ENCODE measurements at regions not wholly inside any gene's neighbourhood (a gene's known extent, or its start where the extent isn't known, plus 50 kb on each side); places are given as distances from the start of the nearest gene placed in this dataset.
A peak's percentile ranks its signal among the peaks of the same experiment; 100 is the strongest.

- DNase-seq (ENCODE audit: low read depth in 2 of 3, low spot score in 2 of 3), result no peak
Measured at GRCh38 chr2:106628377-106628776, 141.2 kb downstream of the CD8B2 start.

GRCh38 chr2:106629981-106630380 lies 142.8 kb downstream of the CD8B2 start:
- no peak for DNase-seq (ENCODE audit: low read depth in 2 of 3, low spot score in 2 of 3)

DNA sequence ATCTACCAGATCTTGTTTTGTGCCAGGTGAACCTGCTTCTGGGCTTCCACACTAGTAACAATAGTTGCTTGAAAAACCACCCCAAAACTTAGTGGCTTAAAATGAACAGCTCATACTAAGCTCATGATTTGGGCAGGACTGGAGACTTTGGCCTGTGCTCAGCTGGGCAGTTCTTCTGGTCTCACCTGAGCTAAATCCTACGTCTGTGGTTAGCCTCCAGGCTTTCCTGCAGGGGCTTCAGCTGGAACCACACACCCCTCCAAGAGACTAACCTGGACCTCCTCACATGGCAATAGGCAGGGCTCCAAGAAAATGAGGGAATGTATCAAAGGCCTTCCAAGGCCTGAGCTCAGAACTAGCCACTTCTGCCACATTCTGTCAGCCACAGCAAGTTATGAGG lies 144.1 kb downstream of the CD8B2 start:
- no peak for DNase-seq (ENCODE audit: low read depth in 2 of 3, low spot score in 2 of 3)

DNA sequence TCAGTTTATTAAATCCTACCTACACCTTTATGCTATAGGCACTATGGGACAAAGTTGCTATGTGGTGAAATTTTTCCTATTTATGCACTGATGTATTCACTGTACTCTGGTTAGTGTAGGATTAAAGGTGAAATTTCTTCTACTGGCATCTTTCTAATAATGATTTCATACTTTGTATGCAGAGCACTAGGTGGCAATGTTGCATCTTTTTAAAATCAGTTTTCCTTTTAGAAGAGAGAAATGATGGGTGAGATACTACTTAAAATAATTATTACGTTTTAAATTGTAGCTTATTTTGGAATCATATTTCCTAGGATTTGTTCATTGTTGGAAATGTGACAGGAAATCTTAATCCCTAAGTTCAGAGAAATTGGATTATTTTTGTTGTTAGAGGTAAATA lies 150.9 kb downstream of the CD8B2 start:
- DNase-seq (ENCODE audit: low read depth in 2 of 3, low spot score in 2 of 3), result peak in 2 of 3 donors; percentile 24 to 73

DNA sequence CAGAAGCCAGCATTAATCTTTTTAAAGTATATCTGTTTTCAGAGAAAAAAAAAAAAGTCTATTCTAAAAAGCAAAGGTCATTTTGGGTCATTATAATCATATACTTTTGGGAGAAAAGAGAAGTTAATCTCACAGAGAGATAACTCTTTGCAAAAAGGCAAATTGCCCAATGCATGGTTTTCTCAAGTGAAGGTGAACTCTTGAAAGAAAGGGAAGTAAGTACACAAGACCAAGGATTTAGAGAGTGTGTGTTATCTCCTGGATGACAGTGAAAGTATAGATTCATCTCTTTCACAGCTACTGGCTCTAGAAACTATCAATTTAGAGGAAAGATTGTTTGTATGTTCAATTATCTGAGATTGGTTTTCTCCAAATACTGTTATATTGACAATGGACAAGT lies 151.4 kb downstream of the CD8B2 start:
- peak in 1 of 3 donors; percentile 28 for DNase-seq (ENCODE audit: low read depth in 2 of 3, low spot score in 2 of 3)

DNA sequence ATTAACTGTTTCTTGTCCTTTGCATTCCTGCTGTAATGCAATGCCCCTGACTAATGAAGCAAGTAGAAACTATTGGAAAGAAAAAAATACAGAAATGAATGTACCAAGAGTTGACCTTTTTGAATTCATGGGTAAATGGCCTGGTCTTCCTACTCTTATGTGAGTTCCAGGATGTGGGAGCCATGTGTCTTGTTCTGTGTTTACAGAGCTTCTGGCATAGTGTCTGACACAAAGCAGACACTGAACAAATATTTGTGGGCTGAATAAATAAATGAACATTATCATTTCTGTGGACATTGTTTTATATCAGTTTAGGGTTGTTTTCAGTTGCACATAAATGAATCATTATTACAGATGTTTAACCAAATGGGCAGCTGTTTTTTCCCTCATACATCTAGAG lies 155.5 kb downstream of the CD8B2 start:
- no peak for DNase-seq (ENCODE audit: low read depth in 2 of 3, low spot score in 2 of 3)

DNA sequence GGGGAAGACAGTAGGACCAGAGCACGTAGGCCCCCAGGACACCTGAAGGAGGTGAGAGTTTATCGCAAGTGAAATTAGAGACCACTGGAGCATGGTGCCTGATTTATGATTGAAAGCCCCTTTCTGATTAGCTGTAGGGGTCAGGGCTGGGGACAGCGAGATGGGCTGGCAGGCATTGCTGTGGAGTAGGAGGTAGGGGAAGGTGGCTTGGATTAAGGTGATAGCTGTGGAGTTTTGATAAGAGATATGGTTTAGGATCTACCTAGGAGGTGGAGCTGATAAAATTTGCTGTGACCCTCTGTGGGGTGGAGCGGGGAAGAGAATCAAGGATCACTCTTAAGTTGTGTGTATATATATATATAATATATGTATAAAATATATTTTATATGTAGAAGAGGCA lies 157.5 kb downstream of the CD8B2 start:
- no peak for DNase-seq (ENCODE audit: low read depth in 2 of 3, low spot score in 2 of 3)

GRCh38 chr2:106646605-106647004 lies 159.4 kb downstream of the CD8B2 start:
- DNase-seq (ENCODE audit: low read depth in 2 of 3, low spot score in 2 of 3), result no peak

GRCh38 chr2:106649306-106649705 lies 162.1 kb downstream of the CD8B2 start:
- DNase-seq (ENCODE audit: low read depth in 2 of 3, low spot score in 2 of 3), result no peak

- DNase-seq (ENCODE audit: low read depth in 2 of 3, low spot score in 2 of 3), result no peak
Measured at GRCh38 chr2:106653465-106653864, 166.3 kb downstream of the CD8B2 start.

DNA sequence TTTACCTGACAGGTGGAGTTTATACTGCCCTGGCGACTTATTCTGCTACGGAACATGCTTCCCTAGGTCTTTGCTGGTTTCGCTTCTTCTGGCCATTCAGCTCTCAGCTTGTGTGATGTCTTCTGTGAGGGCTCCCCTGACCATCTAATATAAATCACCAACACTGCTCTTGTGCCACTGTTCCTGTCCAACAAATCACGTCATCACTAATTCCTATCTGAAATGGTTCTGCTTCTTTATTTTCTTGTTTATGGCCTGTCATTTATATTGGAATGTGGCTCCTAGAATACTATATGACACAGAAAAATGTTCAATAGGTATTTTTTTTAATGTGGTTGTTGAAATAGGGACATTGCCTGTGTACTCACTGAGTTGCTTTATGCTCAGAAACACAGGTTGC lies 171.5 kb downstream of the CD8B2 start:
- DNase-seq (ENCODE audit: low read depth in 2 of 3, low spot score in 2 of 3), result no peak

DNA sequence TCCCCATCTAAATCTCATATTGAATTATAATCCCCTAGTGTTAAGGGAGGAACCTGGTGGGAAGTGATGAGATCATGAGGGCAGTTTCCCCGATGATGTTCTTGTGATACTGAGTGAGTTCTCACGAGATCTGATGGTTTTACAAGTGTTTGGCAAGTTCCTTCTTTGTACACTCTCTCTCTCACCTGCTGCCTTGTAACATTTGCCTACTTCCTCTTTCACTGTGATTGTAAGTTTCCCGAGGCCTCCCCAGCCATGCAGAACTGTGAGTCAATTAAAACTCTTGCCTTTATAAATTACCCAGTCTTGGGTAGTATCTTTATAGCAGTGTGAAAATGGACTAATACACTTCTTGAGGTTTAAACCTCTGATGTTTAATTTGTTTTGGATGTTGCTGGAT lies 177.5 kb downstream of the CD8B2 start:
- peak in 2 of 3 donors; percentile 27 to 75 for DNase-seq (ENCODE audit: low read depth in 2 of 3, low spot score in 2 of 3)

GRCh38 chr2:106667478-106668070 lies 180.4 kb downstream of the CD8B2 start:
- DNase-seq (ENCODE audit: low read depth in 2 of 3, low spot score in 2 of 3), result no peak

DNA sequence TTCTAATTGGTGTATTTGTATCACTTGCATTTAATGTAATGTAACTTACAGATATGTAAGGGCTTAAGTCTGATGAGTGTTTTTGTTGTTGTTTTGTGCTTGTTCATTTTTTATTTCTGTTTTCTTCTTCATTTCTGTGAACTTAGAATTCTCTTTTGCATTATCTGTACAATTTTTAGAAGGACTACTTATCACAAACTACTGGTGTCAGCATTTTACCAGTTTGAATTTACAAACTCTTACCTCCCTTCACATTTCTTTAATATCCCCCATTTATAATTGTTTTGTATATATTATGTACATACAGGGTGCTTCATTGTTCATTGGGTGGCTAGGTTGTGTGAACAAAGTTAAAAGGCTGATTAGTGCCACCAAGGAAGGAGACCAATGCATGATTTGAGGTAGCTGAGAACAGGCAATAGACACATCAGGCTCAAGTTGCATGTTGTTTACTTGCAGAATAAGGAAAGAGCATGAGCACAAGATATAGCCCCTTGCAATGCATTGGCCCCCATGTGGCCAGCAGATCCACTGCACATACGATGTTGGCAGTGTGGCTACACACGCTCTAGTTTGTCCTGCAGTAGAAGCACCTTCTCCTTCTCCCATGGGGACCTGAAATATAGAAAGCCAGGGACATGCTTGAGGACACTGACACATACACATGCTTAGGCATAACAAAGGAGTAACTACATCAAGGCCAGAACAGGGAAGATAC lies 198.2 kb downstream of the CD8B2 start:
- no peak for DNase-seq (ENCODE audit: low read depth in 2 of 3, low spot score in 2 of 3)

- no peak for DNase-seq (ENCODE audit: low read depth in 2 of 3, low spot score in 2 of 3)
Measured at GRCh38 chr2:106686814-106687213, 199.2 kb downstream of the ST6GAL2 start.

- DNase-seq (ENCODE audit: low read depth in 2 of 3, low spot score in 2 of 3), result no peak
Measured at GRCh38 chr2:106694964-106695470, 190.9 kb downstream of the ST6GAL2 start.

GRCh38 chr2:106695919-106696318 lies 190.0 kb downstream of the ST6GAL2 start:
- no peak for DNase-seq (ENCODE audit: low read depth in 2 of 3, low spot score in 2 of 3)

DNA sequence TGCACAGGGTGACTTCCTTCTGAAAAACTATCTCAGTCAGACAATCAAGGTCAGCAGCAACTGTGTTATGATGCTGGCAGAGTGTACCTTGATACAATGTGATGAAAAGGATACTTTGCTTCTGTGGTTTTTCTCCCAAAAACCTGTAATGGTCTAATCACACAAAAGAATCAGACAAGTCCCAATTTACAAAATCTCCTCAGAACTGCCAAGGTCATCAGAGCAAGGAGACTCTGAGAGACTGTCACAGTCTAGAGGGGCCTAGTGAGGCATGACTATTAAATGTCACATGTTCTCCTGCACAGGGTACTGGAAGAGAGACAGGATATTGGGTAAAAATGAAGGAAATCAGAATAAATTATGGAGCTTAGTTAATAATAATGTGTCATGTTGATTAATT lies 185.4 kb downstream of the ST6GAL2 start:
- no peak for DNase-seq (ENCODE audit: low read depth in 2 of 3, low spot score in 2 of 3)

- DNase-seq (ENCODE audit: low read depth in 2 of 3, low spot score in 2 of 3), result no peak
Measured at GRCh38 chr2:106701203-106702022, 184.6 kb downstream of the ST6GAL2 start.

GRCh38 chr2:106703161-106703560 lies 182.8 kb downstream of the ST6GAL2 start:
- no peak for DNase-seq (ENCODE audit: low read depth in 2 of 3, low spot score in 2 of 3)

GRCh38 chr2:106704798-106705197 lies 181.2 kb downstream of the ST6GAL2 start:
- DNase-seq (ENCODE audit: low read depth in 2 of 3, low spot score in 2 of 3), result no peak

- DNase-seq (ENCODE audit: low read depth in 2 of 3, low spot score in 2 of 3), result no peak
Measured at GRCh38 chr2:106705877-106706276, 180.1 kb downstream of the ST6GAL2 start.

Data from hematopoietic multipotent progenitor cell (in vitro differentiated cells).